ENCODE measurements at regions not wholly inside any gene's neighbourhood (a gene's known extent, or its start where the extent isn't known, plus 50 kb on each side); places are given as distances from the start of the nearest gene placed in this dataset.

- TF ChIP-seq CTCF (IDR thresholded peaks at IDR 0.05): no peak
- TF ChIP-seq EZH2 (IDR thresholded peaks at IDR 0.05): no peak
Observed at GRCh38 chr9:22855980-22856379, 409.4 kb downstream of the DMRTA1 start.

All from neural progenitor cell (in vitro differentiated cells).